Tibial nerve (tissue), 4 donors: ENCODE measurements at regions not wholly inside any gene's neighbourhood (a gene's known extent, or its start where the extent isn't known, plus 50 kb on each side); places are given as distances from the start of the nearest gene placed in this dataset.

Experiments used
- DNase-seq, 2 donors: peaks; one replicate each; pipeline ENCODE4 v3.0.0-alpha.2; 2019; ENCODE audit warnings: low spot score in 2 of 2
- H3K27ac ChIP-seq, 4 donors: fragments of 200-600 bp; sonication (generic) in 3 of 4; one replicate each; pipeline ENCODE4 v1.5.1; 2017 to 2019; ENCODE audit warnings: mild to moderate bottlenecking in 1 of 4
- H3K27me3 ChIP-seq, 2 donors: fragments of 200-600 bp; sonication (generic) in 1 of 2; one replicate each; pipeline versions ENCODE4 v1.5.1 to v1.6.0; 2017 to 2019
- H3K36me3 ChIP-seq, 3 donors: fragments of 200-600 bp; sonication (generic); one replicate each; pipeline ENCODE4 v1.5.1; 2018 to 2019
- H3K4me1 ChIP-seq, 4 donors: fragments of 200-600 bp; sonication (generic) in 3 of 4; one replicate each; pipeline ENCODE4 v1.5.1; 2017 to 2019
- H3K4me3 ChIP-seq, 4 donors: fragments of 200-600 bp; sonication (generic) in 3 of 4; one replicate each; pipeline ENCODE4 v1.5.1; 2017 to 2019; ENCODE audit warnings: mild to moderate bottlenecking in 1 of 4, moderate library complexity in 1 of 4
- H3K9me3 ChIP-seq, 4 donors: fragments of 200-600 bp; sonication (generic) in 3 of 4; one replicate each; pipeline ENCODE4 v1.5.1; 2017 to 2019
- EP300 ChIP-seq, 2 donors: sonication (generic); formaldehyde crosslinking; IDR thresholded peaks; one replicate each; pipeline ENCODE4 v1.6.1; 2017; ENCODE audit warnings: antibody characterized with exemption in 2 of 2, mild to moderate bottlenecking in 1 of 2
- POLR2A ChIP-seq, 2 donors: fragments of 450-650 bp; IDR thresholded peaks; one replicate each; pipeline ENCODE4 v1.6.1; 2017; ENCODE audit warnings: antibody characterized with exemption in 2 of 2, mild to moderate bottlenecking in 2 of 2, moderate library complexity in 2 of 2
- WGBS, 2 donors: methylation state at CpG; one replicate each; pipeline ENCODE4 v1.1.5; 2018; 5-methylcytosine and 5-hydroxymethylcytosine counted together
- TF ChIP-seq, protein P1 (sequence below), 5 experiments: fragments of 200-600 bp in 3 of 5; fragments of 450-650 bp in 2 of 5; sonication (generic) in 3 of 5; IDR thresholded peaks; one replicate each; pipeline ENCODE4 v1.5.1; 2016 to 2019; ENCODE audit warnings: antibody characterized with exemption in 5 of 5, mild to moderate bottlenecking in 3 of 5, moderate library complexity in 2 of 5

DNA sequence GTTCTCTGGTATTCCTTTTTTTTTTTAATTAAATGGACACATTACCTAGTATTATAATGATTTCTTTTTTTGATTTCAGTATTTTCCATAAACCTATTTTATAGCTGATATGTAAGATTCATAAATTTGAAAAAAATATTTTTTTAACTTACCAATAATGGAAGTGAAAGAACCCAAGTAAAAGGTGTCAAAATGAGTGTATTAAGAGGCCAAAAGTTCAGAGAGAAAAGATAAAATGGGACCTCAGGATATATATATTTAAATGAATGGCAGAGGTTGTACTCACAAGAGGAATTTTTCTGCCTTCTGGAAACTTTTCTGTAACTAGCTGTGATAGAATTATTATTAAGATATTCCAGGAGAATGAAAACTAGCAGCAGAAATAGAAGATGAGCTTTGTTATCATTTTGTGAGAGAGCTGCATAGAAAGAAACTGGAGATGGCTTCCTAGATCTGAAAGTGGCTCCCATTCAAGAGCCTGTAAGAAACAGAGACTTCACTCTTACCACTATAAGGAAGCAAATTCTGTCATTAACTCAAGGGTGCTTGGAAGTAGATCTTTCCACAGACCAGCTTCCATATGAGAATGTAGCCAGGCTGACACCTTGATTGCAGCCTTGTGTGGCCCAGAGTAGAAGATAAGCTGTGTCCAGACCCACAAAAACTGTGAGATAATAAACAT, 91.7 kb downstream of the MRPS30 start:
- Histone ChIP-seq H3K36me3 (no peaks in the 10 kb centered on the region), H3K9me3 (no peaks in the 10 kb centered on the region), H3K27me3 (no peaks in the 10 kb centered on the region), H3K27ac (no peak overlapping the region), H3K4me1 (no peaks in the 10 kb centered on the region), H3K4me3 (no peak overlapping the region)
- no peak for DNase-seq
- TF ChIP-seq, protein P1, sequence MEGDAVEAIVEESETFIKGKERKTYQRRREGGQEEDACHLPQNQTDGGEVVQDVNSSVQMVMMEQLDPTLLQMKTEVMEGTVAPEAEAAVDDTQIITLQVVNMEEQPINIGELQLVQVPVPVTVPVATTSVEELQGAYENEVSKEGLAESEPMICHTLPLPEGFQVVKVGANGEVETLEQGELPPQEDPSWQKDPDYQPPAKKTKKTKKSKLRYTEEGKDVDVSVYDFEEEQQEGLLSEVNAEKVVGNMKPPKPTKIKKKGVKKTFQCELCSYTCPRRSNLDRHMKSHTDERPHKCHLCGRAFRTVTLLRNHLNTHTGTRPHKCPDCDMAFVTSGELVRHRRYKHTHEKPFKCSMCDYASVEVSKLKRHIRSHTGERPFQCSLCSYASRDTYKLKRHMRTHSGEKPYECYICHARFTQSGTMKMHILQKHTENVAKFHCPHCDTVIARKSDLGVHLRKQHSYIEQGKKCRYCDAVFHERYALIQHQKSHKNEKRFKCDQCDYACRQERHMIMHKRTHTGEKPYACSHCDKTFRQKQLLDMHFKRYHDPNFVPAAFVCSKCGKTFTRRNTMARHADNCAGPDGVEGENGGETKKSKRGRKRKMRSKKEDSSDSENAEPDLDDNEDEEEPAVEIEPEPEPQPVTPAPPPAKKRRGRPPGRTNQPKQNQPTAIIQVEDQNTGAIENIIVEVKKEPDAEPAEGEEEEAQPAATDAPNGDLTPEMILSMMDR (IDR thresholded peaks at IDR 0.05): no peak
- TF ChIP-seq EP300 (IDR thresholded peaks at IDR 0.05) (no peak), POLR2A (IDR thresholded peaks at IDR 0.05) (no peak)

DNA sequence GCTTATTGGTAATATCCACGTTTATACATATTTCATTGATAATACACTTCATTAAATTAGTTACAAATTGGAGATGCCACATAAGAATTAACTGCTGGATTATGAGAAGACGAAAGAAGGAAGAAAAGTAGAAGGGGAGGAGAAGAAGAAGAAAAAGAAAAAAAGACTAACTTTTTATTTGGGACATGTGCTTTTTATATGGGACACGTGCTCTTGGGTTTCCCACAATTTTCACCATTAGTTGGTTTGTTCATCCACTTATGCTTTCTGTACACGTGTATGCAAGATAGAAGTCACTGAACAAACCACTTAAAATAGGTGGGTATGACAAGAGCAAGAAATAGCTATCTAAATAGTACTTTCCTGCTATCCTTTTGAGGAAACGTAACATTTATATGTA, 98.6 kb downstream of the MRPS30 start:
- WGBS, 2 donors: 62 to 63% methylated on average over 5 of the region's 5 CpGs
- Histone ChIP-seq H3K4me3 (no peak overlapping the region), H3K4me1 (no peaks in the 10 kb centered on the region), H3K27ac (no peak overlapping the region), H3K9me3 (no peaks in the 10 kb centered on the region), H3K36me3 (no peaks in the 10 kb centered on the region), H3K27me3 (no peaks in the 10 kb centered on the region)
- no peak for TF ChIP-seq EP300 (IDR thresholded peaks at IDR 0.05)
- TF ChIP-seq, protein P1 (IDR thresholded peaks at IDR 0.05): no peak
- TF ChIP-seq POLR2A (IDR thresholded peaks at IDR 0.05): no peak
- DNase-seq: no peak

DNA sequence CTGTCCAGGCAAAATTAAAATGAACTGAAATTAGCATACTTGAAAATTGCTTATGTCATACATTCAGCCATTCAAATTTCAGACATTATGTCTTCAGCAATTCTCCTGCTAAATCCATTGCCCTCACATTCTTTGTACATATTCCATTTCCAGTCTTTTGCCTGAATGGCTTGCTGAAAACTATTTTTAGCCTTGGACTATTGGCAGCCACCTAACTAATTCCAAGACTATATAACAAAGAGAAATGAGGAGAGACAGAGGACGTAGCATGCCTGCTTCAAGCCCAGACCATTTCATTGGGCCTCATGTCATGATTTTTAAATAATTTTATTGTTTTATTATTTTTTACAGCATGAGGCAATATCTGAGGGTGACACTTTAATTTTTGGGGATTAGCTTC, 100.3 kb downstream of the MRPS30 start:
- Histone ChIP-seq H3K4me1 (no peaks in the 10 kb centered on the region), H3K27me3 (no peaks in the 10 kb centered on the region), H3K9me3 (no peaks in the 10 kb centered on the region), H3K36me3 (no peaks in the 10 kb centered on the region), H3K27ac (no peak overlapping the region), H3K4me3 (no peak overlapping the region)
- TF ChIP-seq, protein P1 (IDR thresholded peaks at IDR 0.05): no peak
- 23 to 28% methylated on average over 1 of the region's 1 CpG for WGBS, 2 donors
- no peak for DNase-seq

DNA sequence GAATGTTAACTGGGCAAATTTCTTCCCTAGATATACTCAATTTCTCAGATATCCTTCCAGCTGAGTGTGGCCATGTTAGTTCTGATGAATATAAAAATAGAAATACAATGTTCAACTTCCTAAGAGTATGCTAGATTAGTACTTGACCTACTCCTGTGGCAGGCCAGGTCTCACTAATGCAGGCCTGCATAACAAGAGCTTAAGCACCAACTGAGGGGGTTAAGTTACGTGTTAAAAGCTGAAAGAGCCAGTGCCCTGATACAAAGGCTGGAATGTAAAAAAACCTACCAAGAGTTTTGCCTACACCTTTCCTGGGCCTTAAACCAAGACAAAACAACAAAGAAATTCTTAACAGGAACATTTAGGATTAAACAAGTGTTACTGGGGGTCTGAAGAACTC, 102.8 kb downstream of the MRPS30 start:
- Histone ChIP-seq H3K36me3 (no peaks in the 10 kb centered on the region), H3K9me3 (no peaks in the 10 kb centered on the region), H3K4me1 (no peaks in the 10 kb centered on the region), H3K27me3 (no peaks in the 10 kb centered on the region), H3K4me3 (no peak overlapping the region), H3K27ac (no peak overlapping the region)
- 80 to 83% methylated on average over 1 of the region's 1 CpG for WGBS, 2 donors
- no peak for DNase-seq
- TF ChIP-seq POLR2A (IDR thresholded peaks at IDR 0.05): no peak
- TF ChIP-seq, protein P1 (IDR thresholded peaks at IDR 0.05): no peak
- no peak for TF ChIP-seq EP300 (IDR thresholded peaks at IDR 0.05)

DNA sequence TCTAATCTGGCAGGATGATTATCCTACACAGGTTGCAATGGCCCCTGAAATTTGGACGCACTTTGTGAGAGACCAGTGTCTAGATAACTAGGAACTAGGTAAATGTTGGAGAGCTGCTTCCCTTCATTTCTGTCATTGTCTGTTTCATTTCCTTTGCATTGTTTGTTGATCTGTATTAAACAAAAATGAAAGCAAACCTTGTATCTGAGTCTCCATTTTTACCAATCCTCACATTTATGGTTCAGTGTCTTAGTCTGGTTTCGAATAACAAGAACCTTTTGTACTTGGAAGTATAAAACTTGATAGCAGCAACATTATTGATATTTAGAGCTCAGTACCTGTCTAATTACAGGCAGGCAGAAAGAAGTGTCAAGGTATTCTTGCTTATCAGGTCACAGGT, 105.5 kb downstream of the MRPS30 start:
- no peak for TF ChIP-seq POLR2A (IDR thresholded peaks at IDR 0.05)
- TF ChIP-seq EP300 (IDR thresholded peaks at IDR 0.05): no peak
- TF ChIP-seq, protein P1 (IDR thresholded peaks at IDR 0.05): no peak
- 86 to 94% methylated on average over 2 of the region's 2 CpGs for WGBS, 2 donors
- Histone ChIP-seq H3K36me3 (no peaks in the 10 kb centered on the region), H3K27me3 (no peaks in the 10 kb centered on the region), H3K4me3 (no peak overlapping the region), H3K9me3 (no peaks in the 10 kb centered on the region), H3K4me1 (no peaks in the 10 kb centered on the region), H3K27ac (no peak overlapping the region)
- DNase-seq: no peak
